Panc1 (cell line): ENCODE measurements at regions not wholly inside any gene's neighbourhood (a gene's known extent, or its start where the extent isn't known, plus 50 kb on each side); places are given as distances from the start of the nearest gene placed in this dataset.
"Not testable (repeated sequence)": the region's sequence is repeated elsewhere in the genome, so short reads cannot be mapped to it uniquely, and the experiment has no call there.

Experiments
- ATAC-seq: fragments of 200-7000 bp; cut with Tn5 transposase; 2 replicates; pipeline ENCODE4 v1.9.1; 2020; ENCODE audit warnings: mild to moderate bottlenecking, moderate library complexity
- BruUV-seq: library from RNA; stranded (reverse); fragments of 400-500 nt; replicated peaks from 2 replicates; lab custom pipeline; 2021; lab: Mats Ljungman, UMichigan
- CTCF ChIA-PET: fragments of 300-600 bp; sonication (Branson Sonifier 250); formaldehyde crosslinking; loops from one replicate; lab custom pipeline; 2022; ENCODE audit warnings: antibody characterized with exemption; lab: Charles Lee
- POLR2A ChIA-PET: fragments of 300-600 bp; sonication (Branson Sonifier 250); formaldehyde crosslinking; loops from one replicate; lab custom pipeline; 2022; ENCODE audit warnings: antibody characterized with exemption; lab: Charles Lee
- DNase-seq: peaks from one replicate; pipeline ENCODE4 v3.0.0-alpha.2; 2010; ENCODE audit warnings: low read depth, low spot score
- H3K27ac ChIP-seq: 2 replicates; pipeline ENCODE4 v1.5.1; 2011; ENCODE audit warnings: mild to moderate bottlenecking, low read length, inconsistent platforms
- H3K27me3 ChIP-seq: fragments of 200-500 bp; sonication (Bioruptor generic); 2 replicates; pipeline ENCODE4 v1.6.0; 2014; ENCODE audit warnings: low read length, inconsistent platforms; ENCODE audit not compliant: control insufficient read depth, insufficient read depth
- H3K36me3 ChIP-seq: fragments of 200-500 bp; sonication (Bioruptor generic); 2 replicates; pipeline ENCODE4 v1.5.1; 2014; ENCODE audit warnings: inconsistent platforms, mild to moderate bottlenecking, low read length, moderate library complexity; ENCODE audit not compliant: control insufficient read depth, insufficient read depth
- H3K4me1 ChIP-seq: 2 replicates; pipeline ENCODE4 v1.5.1; 2011; ENCODE audit warnings: inconsistent platforms, mild to moderate bottlenecking, low read length, moderate library complexity; ENCODE audit not compliant: control insufficient read depth, insufficient read depth
- H3K4me3 ChIP-seq, 2 experiments: 2 replicates each; pipeline ENCODE4 v1.5.1; 2011 to 2012; ENCODE audit warnings: low read depth in 2 of 2, low read length in 2 of 2, mild to moderate bottlenecking in 2 of 2, inconsistent platforms in 1 of 2, moderate library complexity in 1 of 2
- H3K9me3 ChIP-seq: fragments of 200-500 bp; sonication (Bioruptor generic); 2 replicates; pipeline ENCODE4 v1.5.1; 2014; ENCODE audit warnings: low read depth, mild to moderate bottlenecking, inconsistent platforms, low read length, moderate library complexity; ENCODE audit not compliant: control insufficient read depth, insufficient read depth
- CTCF ChIP-seq: fragments of 450-650 bp; IDR thresholded peaks from 2 replicates; pipeline ENCODE4 v1.5.1; 2017; ENCODE audit warnings: mild to moderate bottlenecking
- POLR2AphosphoS5 ChIP-seq: IDR thresholded peaks from 2 replicates; pipeline ENCODE4 v1.6.1; 2012; ENCODE audit warnings: mild to moderate bottlenecking, low read depth, low read length, moderate library complexity
- REST ChIP-seq, 2 experiments: IDR thresholded peaks; 2 replicates each; pipeline ENCODE4 v1.6.1; 2011 to 2012; ENCODE audit warnings: low read depth in 2 of 2, control low read depth in 1 of 2, low read length in 1 of 2, mild to moderate bottlenecking in 1 of 2, moderate library complexity in 1 of 2; ENCODE audit not compliant: insufficient read depth in 1 of 2
- SIN3A ChIP-seq: IDR thresholded peaks from 2 replicates; pipeline ENCODE4 v1.6.1; 2012; ENCODE audit warnings: low read depth, mild to moderate bottlenecking, low read length, moderate library complexity, borderline replicate concordance; ENCODE audit not compliant: insufficient read depth
- TCF7L2 ChIP-seq: IDR thresholded peaks from 2 replicates; pipeline ENCODE4 v1.6.1; 2011; ENCODE audit warnings: mild to moderate bottlenecking, low read depth, low read length, inconsistent platforms
- in situ Hi-C: cut with HindIII; loops from 2 replicates; pipeline ENCODE4 v1.10.0; 2016; ENCODE audit warnings: low sequenced_read_pairs, low pct_unique_long_range_greater_than_20kb
- intact Hi-C: fragments of 100-400 bp; cut with micrococcal nuclease; formaldehyde crosslinking; loops from one replicate; pipeline ENCODE4 v1.10.0; 2022; ENCODE audit not compliant: unreplicated experiment

- POLR2A ChIA-PET: no interaction called here
- DNase-seq (no peak), ATAC-seq (no peak)
- in situ Hi-C loops (no loop called here), intact Hi-C loops (no loop called here)
- Histone ChIP-seq H3K4me1 (no peaks in the 10 kb centered on the region), H3K36me3 (no peaks in the 10 kb centered on the region), H3K9me3 (no peaks in the 10 kb centered on the region), H3K4me3 (no peak overlapping the region), H3K27ac (no peak overlapping the region), H3K27me3 (no peaks in the 10 kb centered on the region)
- BruUV-seq: no TSS peak
- CTCF ChIA-PET: no interaction called here
- TF ChIP-seq CTCF: no peak
- no peak for TF ChIP-seq REST (IDR thresholded peaks at IDR 0.05; ENCODE audit: insufficient read depth in 1 of 2, low read depth in 2 of 2, low read length in 1 of 2)
- no peak for TF ChIP-seq TCF7L2
- TF ChIP-seq SIN3A: no peak
- TF ChIP-seq POLR2AphosphoS5: no peak
Observed at GRCh38 chr1:60251426-60251825, 177.9 kb upstream of the C1orf87 start.

- POLR2A ChIA-PET: interaction anchor here (0.5 kb wide), 1 partner anchor 173 kb away, joined by 3 read pairs; no protein-coding TSS in a partner anchor
- H3K4me1 ChIP-seq, H3K9me3 ChIP-seq, H3K4me3 ChIP-seq, BruUV-seq, CTCF ChIA-PET, DNase-seq, H3K27ac ChIP-seq, H3K36me3 ChIP-seq, intact Hi-C loops, H3K27me3 ChIP-seq, in situ Hi-C loops, ATAC-seq: not testable (repeated sequence)
Observed at GRCh38 chr1:60247467-60247866, 173.9 kb upstream of the C1orf87 start.

- no TSS peak for BruUV-seq
Observed at GRCh38 chr1:60245324-60245723, 171.8 kb upstream of the C1orf87 start.

More at GRCh38 chr1:60245324-60245723, 171.8 kb upstream of the C1orf87 start:
- in situ Hi-C loops (no loop called here), intact Hi-C loops (no loop called here)
- ATAC-seq: no peak
- ChIA-PET POLR2A (no interaction called here), CTCF (no interaction called here)
- Histone ChIP-seq H3K27ac (no peak overlapping the region), H3K4me1 (no peaks in the 10 kb centered on the region), H3K9me3 (no peaks in the 10 kb centered on the region), H3K4me3 (no peak overlapping the region), H3K36me3 (no peaks in the 10 kb centered on the region), H3K27me3 (no peaks in the 10 kb centered on the region)
- no peak for DNase-seq
- TF ChIP-seq TCF7L2 (no peak), CTCF (no peak), REST (IDR thresholded peaks at IDR 0.05; ENCODE audit: insufficient read depth in 1 of 2, low read depth in 2 of 2, low read length in 1 of 2) (no peak), POLR2AphosphoS5 (no peak), SIN3A (no peak)
